Stomach (tissue), 8 donors: ENCODE measurements at regions not wholly inside any gene's neighbourhood (a gene's known extent, or its start where the extent isn't known, plus 50 kb on each side); places are given as distances from the start of the nearest gene placed in this dataset.

Source experiments
- DNase-seq, 2 donors: peaks; one replicate each; pipeline versions ENCODE4 v3.0.0 to v3.0.0-alpha.2; 2013 to 2019
- H3K27ac ChIP-seq, 5 donors: fragments of 200-600 bp in 4 of 5; sonication (generic) in 4 of 5; one replicate each; pipeline ENCODE4 v1.5.1; 2013 to 2019; ENCODE audit warnings: mild to moderate bottlenecking in 1 of 5, moderate library complexity in 1 of 5
- H3K27me3 ChIP-seq, 3 donors: fragments of 200-600 bp; sonication (generic); one replicate each; pipeline ENCODE4 v1.5.1; 2017 to 2019; ENCODE audit warnings: mixed run types in 1 of 3
- H3K36me3 ChIP-seq, 4 donors: fragments of 200-600 bp; sonication (generic); 1 replicate in 3 of 4; 2 replicates in 1 of 4; pipeline ENCODE4 v1.5.1; 2016 to 2019
- H3K4me1 ChIP-seq, 4 donors: fragments of 200-600 bp; sonication (generic); one replicate each; pipeline ENCODE4 v1.5.1; 2016 to 2019
- H3K4me3 ChIP-seq, 4 donors: fragments of 200-600 bp; sonication (generic) in 3 of 4; one replicate each; pipeline ENCODE4 v1.5.1; 2016 to 2019; ENCODE audit warnings: mild to moderate bottlenecking in 1 of 4
- H3K9me3 ChIP-seq, 4 donors: fragments of 200-600 bp; sonication (generic); one replicate each; pipeline ENCODE4 v1.5.1; 2016 to 2019
- EP300 ChIP-seq: sonication (generic); formaldehyde crosslinking; IDR thresholded peaks from one replicate; pipeline ENCODE4 v1.6.1; 2017; ENCODE audit warnings: antibody characterized with exemption
- POLR2A ChIP-seq, 4 donors: fragments of 450-650 bp; IDR thresholded peaks; one replicate each; pipeline ENCODE4 v1.6.1; 2016; ENCODE audit warnings: antibody characterized with exemption in 4 of 4, control low read depth in 2 of 4, mild to moderate bottlenecking in 1 of 4, moderate library complexity in 1 of 4
- POLR2AphosphoS5 ChIP-seq, 3 donors: sonication (generic); formaldehyde crosslinking; IDR thresholded peaks; one replicate each; pipeline ENCODE4 v1.6.1; 2016; ENCODE audit warnings: antibody characterized with exemption in 3 of 3
- WGBS, 5 donors: extraction: QIAGEN DNeasy Blood & Tissue Kit in 3 of 5; methylation state at CpG; one replicate each; pipeline versions ENCODE4 v1.1.5 to v1.1.7; 2013 to 2018; 5-methylcytosine and 5-hydroxymethylcytosine counted together
- intact Hi-C: fragments of 100-400 bp; cut with DNase I; formaldehyde crosslinking; loops from one replicate; pipeline ENCODE4 v1.15.1; 2023; ENCODE audit warnings: low total_unique reads
- TF ChIP-seq, protein P1 (sequence below), 7 experiments: fragments of 450-650 bp in 4 of 7; fragments of 200-600 bp in 3 of 7; sonication (generic) in 3 of 7; IDR thresholded peaks; one replicate each; pipeline ENCODE4 v1.5.1; 2016 to 2019; ENCODE audit warnings: antibody characterized with exemption in 7 of 7, control low read depth in 2 of 7, mild to moderate bottlenecking in 1 of 7
- donor health status: healthy with polysubstance abuse.
- donor health status: Bipolar disorder and iron deficiency.
- donor health status: healthy.

DNA sequence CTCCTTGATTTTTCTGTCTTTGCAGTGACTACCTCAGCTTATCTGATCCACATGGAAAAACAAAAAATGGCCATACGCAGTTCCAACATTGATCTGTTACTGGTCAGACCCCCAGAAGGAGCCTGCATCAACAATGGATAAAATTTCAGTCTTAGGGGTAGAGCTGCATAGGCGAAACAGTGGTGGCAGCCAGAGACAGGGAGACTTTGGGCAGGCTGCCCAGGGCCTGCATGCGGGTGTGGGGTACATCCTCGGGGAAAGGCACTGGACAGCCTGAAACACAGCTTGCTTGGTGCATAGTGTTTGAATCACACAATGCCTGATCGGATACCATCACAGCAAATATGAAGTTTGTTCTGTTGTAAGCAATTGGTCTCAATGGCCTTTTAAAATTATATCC, 847.8 kb downstream of the QKI start:
- 76 to 91% (median 87%) methylated on average over 5 of the region's 5 CpGs for WGBS, 5 donors
- intact Hi-C loops: no loop called here
- TF ChIP-seq POLR2AphosphoS5 (IDR thresholded peaks at IDR 0.05) (no peak), POLR2A (IDR thresholded peaks at IDR 0.05) (no peak), EP300 (no peak)
- TF ChIP-seq, protein P1, sequence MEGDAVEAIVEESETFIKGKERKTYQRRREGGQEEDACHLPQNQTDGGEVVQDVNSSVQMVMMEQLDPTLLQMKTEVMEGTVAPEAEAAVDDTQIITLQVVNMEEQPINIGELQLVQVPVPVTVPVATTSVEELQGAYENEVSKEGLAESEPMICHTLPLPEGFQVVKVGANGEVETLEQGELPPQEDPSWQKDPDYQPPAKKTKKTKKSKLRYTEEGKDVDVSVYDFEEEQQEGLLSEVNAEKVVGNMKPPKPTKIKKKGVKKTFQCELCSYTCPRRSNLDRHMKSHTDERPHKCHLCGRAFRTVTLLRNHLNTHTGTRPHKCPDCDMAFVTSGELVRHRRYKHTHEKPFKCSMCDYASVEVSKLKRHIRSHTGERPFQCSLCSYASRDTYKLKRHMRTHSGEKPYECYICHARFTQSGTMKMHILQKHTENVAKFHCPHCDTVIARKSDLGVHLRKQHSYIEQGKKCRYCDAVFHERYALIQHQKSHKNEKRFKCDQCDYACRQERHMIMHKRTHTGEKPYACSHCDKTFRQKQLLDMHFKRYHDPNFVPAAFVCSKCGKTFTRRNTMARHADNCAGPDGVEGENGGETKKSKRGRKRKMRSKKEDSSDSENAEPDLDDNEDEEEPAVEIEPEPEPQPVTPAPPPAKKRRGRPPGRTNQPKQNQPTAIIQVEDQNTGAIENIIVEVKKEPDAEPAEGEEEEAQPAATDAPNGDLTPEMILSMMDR (IDR thresholded peaks at IDR 0.05): no peak
- Histone ChIP-seq H3K27me3 (no peaks in the 10 kb centered on the region), H3K36me3 (no peaks in the 10 kb centered on the region), H3K9me3 (no peaks in the 10 kb centered on the region), H3K4me1 (no peaks in the 10 kb centered on the region), H3K27ac (no peak overlapping the region), H3K4me3 (no peak overlapping the region)
- DNase-seq: no peak

- Histone ChIP-seq H3K36me3 (no peaks in the 10 kb centered on the region), H3K9me3 (no peaks in the 10 kb centered on the region)
These were observed 843.9 kb downstream of the QKI start for GRCh38 chr6:164258421-164258820.

GRCh38 chr6:164252948-164253347, 838.4 kb downstream of the QKI start:
- no peaks in the 10 kb centered on the region for H3K9me3 ChIP-seq
- no peak overlapping the region for H3K27ac ChIP-seq
- TF ChIP-seq EP300: no peak
- no peak for TF ChIP-seq POLR2A (IDR thresholded peaks at IDR 0.05)
- no peak for TF ChIP-seq POLR2AphosphoS5 (IDR thresholded peaks at IDR 0.05)
- TF ChIP-seq, protein P1 (IDR thresholded peaks at IDR 0.05): no peak
- H3K4me3 ChIP-seq: no peak overlapping the region
- intact Hi-C loops: no loop called here
- no peaks in the 10 kb centered on the region for H3K36me3 ChIP-seq
- peak in 1 of 2 donors; percentile 34 for DNase-seq
- no peaks in the 10 kb centered on the region for H3K27me3 ChIP-seq
- 47 to 61% (median 53%) methylated on average over 3 of the region's 3 CpGs for WGBS, 5 donors
- H3K4me1 ChIP-seq: no peaks in the 10 kb centered on the region

More at GRCh38 chr6:164258421-164258820, 843.9 kb downstream of the QKI start:
- TF ChIP-seq EP300 (no peak), POLR2AphosphoS5 (IDR thresholded peaks at IDR 0.05) (no peak), POLR2A (IDR thresholded peaks at IDR 0.05) (no peak)
- TF ChIP-seq, protein P1 (IDR thresholded peaks at IDR 0.05): no peak
- Histone ChIP-seq H3K4me3 (no peak overlapping the region), H3K27ac (no peak overlapping the region), H3K4me1 (no peaks in the 10 kb centered on the region), H3K27me3 (no peaks in the 10 kb centered on the region)
- DNase-seq: no peak
- intact Hi-C loops: no loop called here
- WGBS, 5 donors: 49 to 64% (median 63%) methylated on average over 3 of the region's 3 CpGs

DNA sequence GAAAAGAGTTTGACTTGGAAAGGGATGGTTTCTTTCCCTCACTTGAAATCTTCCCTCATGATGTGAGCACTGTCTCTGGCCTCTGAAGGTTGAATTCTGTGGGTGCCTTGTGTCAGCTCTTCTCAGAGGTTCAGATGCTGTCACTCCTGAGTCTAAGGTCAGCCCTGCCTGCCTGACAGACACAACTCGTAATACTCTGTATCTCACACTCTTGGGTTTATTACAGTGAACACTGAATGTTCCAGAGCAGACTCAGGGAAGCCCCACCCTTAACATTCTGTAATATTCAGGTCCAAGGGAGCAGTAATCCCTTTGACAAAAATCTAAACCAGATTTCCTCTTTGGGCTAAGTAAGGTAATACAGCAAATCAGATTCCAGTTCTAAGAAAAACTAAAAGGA, 837.8 kb downstream of the QKI start:
- intact Hi-C loops: no loop called here
- no peak overlapping the region for H3K27ac ChIP-seq
- TF ChIP-seq POLR2A (IDR thresholded peaks at IDR 0.05) (no peak), EP300 (no peak), POLR2AphosphoS5 (IDR thresholded peaks at IDR 0.05) (no peak)
- TF ChIP-seq, protein P1 (IDR thresholded peaks at IDR 0.05): no peak
- no peaks in the 10 kb centered on the region for H3K9me3 ChIP-seq
- H3K27me3 ChIP-seq: no peaks in the 10 kb centered on the region
- H3K4me1 ChIP-seq: no peaks in the 10 kb centered on the region
- no peak overlapping the region for H3K4me3 ChIP-seq
- 16 to 46% (median 44%) methylated on average over 1 of the region's 1 CpG for whole genome bisulfite sequencing, 5 donors
- no peaks in the 10 kb centered on the region for H3K36me3 ChIP-seq
- no peak for DNase-seq
